ENCODE measurements at regions not wholly inside any gene's neighbourhood (a gene's known extent, or its start where the extent isn't known, plus 50 kb on each side); places are given as distances from the start of the nearest gene placed in this dataset.
A peak's percentile ranks its signal among the peaks of the same experiment; 100 is the strongest.
"Not testable (repeated sequence)": the region's sequence is repeated elsewhere in the genome, so short reads cannot be mapped to it uniquely, and the experiment has no call there.

GRCh38 chr9:104269996-104270963 is 176.2 kb downstream of the SMC2 start:
- no peak for DNase-seq

GRCh38 chr9:104276709-104277245 is 182.7 kb downstream of the SMC2 start:
- DNase-seq: peak in 1 of 3 donors; percentile 25

- DNase-seq: peak in 2 of 3 donors; percentile 19 to 45
Observed at GRCh38 chr9:104278929-104279496, 184.9 kb downstream of the SMC2 start.

GRCh38 chr9:104279535-104280177 is 185.5 kb downstream of the SMC2 start:
- DNase-seq: peak; percentile 29 to 60 (median 52)

DNA sequence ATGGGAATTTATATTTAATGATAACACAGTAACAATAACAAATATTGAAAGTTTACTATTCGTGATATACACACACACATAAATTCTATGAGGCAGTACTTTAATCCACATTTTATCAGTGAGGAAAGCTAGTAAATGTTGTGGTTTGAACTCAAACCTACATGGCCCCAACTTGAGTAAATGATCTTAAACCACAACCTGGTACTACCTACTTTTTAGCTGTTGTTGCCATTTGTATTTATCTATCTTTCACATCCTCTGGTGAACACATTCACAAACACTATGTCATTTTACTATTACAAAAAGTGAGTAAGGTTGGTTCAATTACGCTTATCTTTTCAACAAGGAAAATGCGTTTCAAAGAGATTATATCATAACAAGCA is 186.1 kb downstream of the SMC2 start:
- no peak for DNase-seq

GRCh38 chr9:104280711-104281110 is 186.6 kb downstream of the SMC2 start:
- no peak for DNase-seq

DNA sequence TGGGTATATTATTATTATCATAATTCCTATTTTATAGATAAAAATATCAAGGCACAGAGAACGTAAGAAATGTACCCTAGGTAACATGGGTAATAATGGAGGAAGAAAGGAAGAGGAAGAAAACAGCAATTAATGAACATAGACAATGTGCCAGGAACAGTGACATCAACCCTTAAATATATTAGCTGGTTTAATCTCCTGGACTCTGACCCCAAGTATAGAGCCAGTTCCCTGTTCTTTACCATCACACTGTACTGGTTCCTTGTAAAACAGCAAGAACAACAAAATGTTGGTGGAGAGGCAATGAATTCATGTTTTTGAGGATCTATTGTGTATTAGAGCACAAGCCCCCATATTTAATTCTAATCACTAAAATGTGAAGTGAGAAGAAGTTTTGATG is 192.1 kb downstream of the SMC2 start:
- DNase-seq: no peak

DNA sequence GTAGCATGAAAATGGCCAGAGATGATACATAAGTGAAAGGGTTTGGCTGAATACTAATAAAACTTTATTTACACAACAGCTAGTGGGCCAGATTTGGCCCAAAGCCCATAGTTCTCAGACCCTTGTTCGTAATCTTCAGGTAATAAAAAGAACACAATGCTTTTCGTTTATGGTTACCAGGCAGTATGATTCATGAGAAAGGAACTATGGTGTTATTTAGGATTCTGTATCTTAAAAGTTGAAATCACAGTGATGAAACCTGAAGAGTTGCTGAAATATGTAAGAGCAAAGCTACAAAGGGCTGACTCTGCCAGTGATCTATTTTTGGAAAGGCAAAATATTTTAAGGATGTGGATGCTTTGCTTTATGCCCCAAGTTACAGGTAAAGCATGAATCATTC is 192.7 kb downstream of the SMC2 start:
- DNase-seq: peak in 1 of 3 donors; percentile 10

- no peak for DNase-seq
Observed at GRCh38 chr9:104287253-104287878, 193.3 kb downstream of the SMC2 start.

DNA sequence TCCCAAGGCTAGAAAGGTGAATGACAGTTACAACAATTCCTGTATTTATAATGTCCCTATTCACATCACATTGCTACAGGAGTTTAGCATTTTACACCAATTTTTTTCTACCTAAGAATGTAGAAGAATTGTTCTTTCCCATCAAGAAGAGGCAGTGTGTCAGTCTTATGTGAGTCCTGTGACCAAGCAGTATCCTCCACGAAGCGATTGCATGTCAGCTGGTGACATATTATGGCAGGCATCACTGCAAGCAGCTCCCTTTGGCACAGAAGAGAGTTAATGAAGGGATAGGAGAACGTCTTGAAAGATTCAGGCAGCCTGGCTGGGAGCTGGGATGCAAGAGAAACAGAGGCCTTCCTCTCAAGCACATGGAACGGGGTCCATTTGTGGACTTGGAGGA is 199.8 kb downstream of the SMC2 start:
- no peak for DNase-seq

GRCh38 chr9:104300124-104300523 is 203.9 kb upstream of the OR13F1 start:
- no peak for DNase-seq

DNA sequence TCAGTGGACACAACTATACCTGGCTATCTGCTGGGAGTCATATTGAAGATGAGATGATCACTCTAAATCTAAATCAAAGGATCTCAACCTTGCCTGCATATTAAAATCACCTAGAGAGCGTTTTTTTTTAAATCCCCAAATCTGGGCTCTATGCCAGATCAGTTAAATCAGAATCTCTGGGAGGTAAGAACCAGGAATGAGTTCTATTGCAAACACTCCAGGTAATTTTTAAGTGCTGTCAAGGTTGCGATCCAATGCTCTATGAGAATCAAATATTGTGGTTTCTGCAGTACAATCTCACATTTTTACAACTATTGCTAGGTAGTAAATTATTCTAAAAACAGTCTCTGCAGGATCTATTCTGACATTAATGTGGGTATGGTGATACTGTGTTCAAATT is 202.3 kb upstream of the OR13F1 start:
- DNase-seq: no peak

DNA sequence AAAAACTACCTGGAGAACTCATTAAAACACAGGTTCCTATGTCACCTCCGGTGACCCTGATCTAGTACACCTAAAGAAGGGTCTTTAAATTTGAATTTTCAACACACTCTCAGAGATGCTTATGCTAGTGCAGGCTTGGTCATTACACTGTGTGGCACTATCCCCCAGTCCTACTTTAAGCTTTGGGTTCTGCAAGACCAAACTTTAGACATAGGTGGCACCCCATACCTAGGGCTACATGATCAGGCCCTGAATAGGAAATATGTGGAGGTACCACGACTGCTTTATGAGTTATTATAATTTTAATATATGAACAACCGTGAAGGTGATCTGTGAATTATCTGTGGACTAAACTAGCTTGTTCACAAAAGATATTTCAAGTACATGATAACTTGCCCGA is 201.3 kb upstream of the OR13F1 start:
- DNase-seq: no peak

DNA sequence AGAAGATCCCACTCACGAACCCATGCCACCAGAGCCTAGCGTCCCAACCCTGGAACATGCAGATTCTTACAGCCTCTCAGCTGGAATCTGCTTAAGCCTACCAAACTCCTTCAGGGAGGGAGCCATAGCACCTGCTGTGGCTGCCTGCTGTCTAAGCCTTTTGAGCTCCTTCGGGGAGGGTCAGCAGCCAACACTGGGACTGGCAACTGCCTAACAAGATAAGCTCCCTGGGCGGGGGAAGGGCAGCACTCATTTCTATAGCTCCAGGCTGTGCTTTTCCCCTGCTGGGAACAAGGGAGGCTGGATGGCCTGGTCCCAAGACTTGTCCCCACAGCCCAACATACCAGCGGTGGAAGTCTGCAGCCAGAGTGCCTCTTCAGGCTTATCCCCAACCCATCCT is 199.1 kb upstream of the OR13F1 start:
- DNase-seq: no peak

DNA sequence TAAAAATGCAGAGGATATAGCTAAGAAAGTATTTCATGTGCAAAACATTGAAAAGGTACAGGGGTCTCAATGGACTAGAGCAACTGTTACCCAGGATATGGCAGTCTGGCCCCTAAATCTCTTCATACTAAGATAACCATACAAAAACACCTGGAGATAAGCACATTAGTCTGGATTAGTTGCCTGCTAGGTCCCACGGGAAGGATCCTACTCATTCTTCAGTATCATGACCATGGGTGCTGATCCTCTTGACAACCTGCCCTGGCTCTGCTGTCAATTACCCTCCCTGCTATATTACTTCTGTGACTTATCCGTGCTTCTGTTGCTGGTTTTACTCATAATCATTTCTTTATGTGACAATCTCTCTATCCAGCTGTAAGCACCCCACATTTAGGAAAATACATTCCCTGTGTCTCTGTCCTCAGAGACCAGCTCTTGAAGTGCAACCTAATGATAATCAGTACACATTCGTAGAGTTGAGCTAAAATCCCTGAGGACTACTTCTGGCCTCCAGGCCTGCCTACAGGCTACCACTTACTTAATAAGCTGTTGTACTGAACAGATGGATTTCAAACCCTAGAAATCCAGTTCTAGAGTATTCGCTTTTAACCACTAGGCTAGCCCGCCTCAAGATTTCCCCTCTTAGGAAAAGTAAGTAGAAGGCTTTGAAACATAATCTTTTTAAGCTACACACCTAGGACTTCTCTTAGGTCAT is 190.5 kb upstream of the OR13F1 start:
- DNase-seq: no peak

DNA sequence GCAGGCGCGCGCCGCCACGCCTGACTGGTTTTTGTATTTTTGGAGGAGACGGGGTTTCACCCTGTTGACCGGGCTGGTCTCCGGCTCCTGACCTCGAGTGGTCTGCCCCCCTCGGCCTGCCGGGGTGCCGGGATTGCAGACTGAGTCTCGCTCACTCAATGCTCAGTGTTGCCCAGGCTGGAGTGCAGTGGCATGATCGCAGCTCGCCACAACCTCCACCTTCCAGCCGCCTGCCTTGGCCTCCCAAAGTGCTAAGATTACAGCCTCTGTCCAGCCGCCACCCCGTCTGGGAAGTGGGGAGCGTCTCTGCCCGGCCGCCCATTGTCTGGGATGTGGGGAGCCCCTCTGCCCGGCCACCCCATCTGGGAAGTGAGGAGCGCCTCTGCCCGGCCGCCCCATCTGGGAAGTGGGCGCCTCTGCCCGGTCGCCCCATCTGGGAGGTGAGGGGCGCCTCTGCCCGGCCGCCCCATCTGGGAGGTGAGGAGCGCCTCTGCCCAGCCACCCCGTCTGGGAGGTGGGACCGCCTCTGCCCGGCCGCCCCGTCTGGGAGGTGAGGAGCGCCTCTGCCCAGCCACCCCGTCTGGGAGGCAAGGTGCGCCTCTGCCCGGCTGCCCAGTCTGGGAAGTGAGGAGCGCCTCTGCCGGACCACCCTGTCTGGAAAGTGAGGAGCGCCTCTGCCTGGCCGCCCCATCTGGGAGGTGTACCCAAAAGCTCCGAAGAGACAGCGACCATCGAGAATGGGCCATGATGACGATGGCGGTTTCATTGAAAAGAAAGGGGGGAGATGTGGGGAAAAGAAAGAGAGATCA is 187.7 kb upstream of the OR13F1 start:
- not testable (repeated sequence) for DNase-seq

DNA sequence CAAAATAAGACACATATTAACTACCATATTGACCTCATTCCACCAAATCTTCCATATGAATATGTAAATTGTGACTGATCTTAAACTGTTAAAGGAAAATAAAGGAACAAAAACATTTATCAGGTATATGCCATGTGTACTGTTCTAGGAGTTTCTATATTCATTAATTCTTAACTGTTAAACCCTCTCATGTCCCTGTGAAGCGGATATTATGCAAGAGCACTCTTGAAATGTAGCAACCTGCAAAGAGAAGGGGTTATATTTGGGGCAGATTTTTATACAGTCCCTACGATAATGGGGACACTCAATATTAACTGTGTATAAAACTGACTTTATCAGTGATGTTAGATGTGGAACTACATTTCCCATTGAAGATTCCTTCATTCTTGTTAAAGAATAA is 184.9 kb upstream of the OR13F1 start:
- DNase-seq: no peak

DNA sequence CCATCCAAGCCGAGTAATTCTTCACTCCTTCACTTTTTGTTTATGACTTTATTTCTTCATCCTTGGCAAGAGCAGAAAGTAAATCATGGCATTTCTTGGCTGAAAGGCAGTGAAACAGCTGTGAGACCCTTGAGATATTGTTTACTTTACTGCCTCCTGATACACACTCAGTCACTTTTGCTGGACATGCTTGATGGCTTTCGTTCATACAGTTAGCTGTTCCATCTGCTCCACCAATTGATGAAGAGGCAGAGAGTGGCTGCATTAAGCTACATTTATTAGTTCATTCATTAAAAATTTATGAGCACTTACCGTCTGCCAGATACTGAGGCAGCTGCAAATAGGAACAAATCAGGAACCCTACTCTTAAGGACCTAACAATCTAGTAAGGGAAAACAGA is 184.4 kb upstream of the OR13F1 start:
- no peak for DNase-seq

- DNase-seq: peak in 2 of 3 donors; percentile 27 to 33
Observed at GRCh38 chr9:104322596-104322995, 181.5 kb upstream of the OR13F1 start.

- not testable (repeated sequence) for DNase-seq
Observed at GRCh38 chr9:104323967-104324694, 179.9 kb upstream of the OR13F1 start.
